Activated T-cell treated with anti-CD3 and anti-CD28 coated beads, Interleukin-2, amount 50 U/mL, for 24 hours (primary cell): ENCODE measurements at regions not wholly inside any gene's neighbourhood (a gene's known extent, or its start where the extent isn't known, plus 50 kb on each side); places are given as distances from the start of the nearest gene placed in this dataset.
"Not testable (repeated sequence)": the region's sequence is repeated elsewhere in the genome, so short reads cannot be mapped to it uniquely, and the experiment has no call there.

Experiments used
- DNase-seq: peaks from one replicate; pipeline ENCODE4 v3.0.0-alpha.2; 2020
- H3K27ac Mint-ChIP-seq: 2 replicates; pipeline ENCODE4 v1.8.0; 2020; ENCODE audit warnings: mild to moderate bottlenecking, mixed read lengths
- H3K27me3 Mint-ChIP-seq: 2 replicates; pipeline ENCODE4 v1.8.0; 2020; ENCODE audit warnings: mixed read lengths
- H3K36me3 Mint-ChIP-seq: 2 replicates; pipeline ENCODE4 v1.8.0; 2020; ENCODE audit warnings: low read depth, mixed read lengths
- H3K4me1 Mint-ChIP-seq: 2 replicates; pipeline ENCODE4 v1.8.0; 2020; ENCODE audit warnings: low read depth, mixed read lengths
- H3K4me3 Mint-ChIP-seq: 2 replicates; pipeline ENCODE4 v1.8.0; 2020; ENCODE audit warnings: mild to moderate bottlenecking, moderate library complexity, mixed read lengths
- H3K9me3 Mint-ChIP-seq: 2 replicates; pipeline ENCODE4 v1.8.0; 2020; ENCODE audit warnings: mixed read lengths

DNA sequence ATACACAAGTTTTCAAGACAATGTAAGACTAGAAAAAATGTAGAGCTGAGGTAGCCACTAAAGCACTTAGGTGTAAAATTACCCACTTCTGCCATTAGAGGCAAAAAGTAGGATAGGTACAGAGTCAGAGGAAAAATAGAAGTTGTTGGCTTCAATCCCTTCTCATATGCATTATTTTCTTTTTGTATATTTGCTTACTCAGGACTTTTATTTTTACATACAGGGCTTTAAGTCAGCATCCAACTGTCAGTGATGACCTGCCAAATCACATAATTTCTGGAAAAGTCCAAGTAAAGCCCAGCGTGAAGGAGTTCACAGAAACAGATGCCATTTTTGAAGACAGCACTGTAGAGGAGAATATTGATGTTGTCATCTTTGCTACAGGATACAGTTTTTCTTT, 211.0 kb upstream of the POGK start:
- Mint-ChIP-seq H3K4me3 (no peak overlapping the region), H3K36me3 (no peaks in the 10 kb centered on the region), H3K4me1 (no peaks in the 10 kb centered on the region), H3K27ac (no peak overlapping the region), H3K27me3 (peaks cover 4% of the 10 kb centered on the region), H3K9me3 (no peaks in the 10 kb centered on the region)
- no peak for DNase-seq

DNA sequence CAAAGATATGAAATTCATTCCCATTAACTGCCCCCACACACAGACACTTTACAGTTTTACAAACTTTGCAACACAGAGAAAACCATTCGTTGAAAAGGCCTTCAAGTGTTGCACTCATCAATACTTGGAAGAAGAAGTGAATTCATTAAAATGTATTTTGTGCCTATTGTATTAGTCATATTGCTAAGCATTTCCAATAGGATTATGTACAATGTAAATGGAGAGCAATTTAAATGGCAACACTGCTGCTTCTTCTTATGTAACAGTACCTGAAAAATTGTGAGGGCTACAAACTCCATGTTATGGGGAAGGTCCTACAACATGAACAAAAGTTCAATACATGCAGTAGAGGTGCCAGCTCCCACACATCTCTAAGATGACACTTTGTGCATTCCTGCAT, 209.3 kb upstream of the POGK start:
- H3K36me3 Mint-ChIP-seq, result no peaks in the 10 kb centered on the region
- H3K4me3 Mint-ChIP-seq, result no peak overlapping the region
- no peaks in the 10 kb centered on the region for H3K9me3 Mint-ChIP-seq
- DNase-seq, result no peak
- no peaks in the 10 kb centered on the region for H3K4me1 Mint-ChIP-seq
- no peak overlapping the region for H3K27ac Mint-ChIP-seq
- peaks cover 1% of the 10 kb centered on the region for H3K27me3 Mint-ChIP-seq

DNA sequence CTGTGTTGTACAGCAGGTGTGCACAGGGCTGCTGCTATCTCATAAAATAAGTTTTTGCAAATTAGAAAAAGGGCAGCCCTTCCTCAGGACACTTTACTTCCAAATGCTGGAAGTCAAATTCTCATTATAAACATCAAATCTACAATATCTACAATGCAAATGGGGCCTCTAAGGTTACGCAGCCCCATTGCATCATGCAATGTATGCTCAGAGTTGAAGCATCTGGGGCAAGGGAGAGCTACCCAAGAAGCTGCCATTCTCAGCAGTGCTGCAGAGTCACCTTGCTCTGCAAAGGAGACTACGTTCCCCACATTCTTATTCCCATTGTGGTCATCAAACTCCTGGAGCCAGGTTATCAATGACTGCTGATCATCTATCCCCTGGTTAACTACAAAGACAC, 208.9 kb upstream of the POGK start:
- Mint-ChIP-seq H3K27ac (no peak overlapping the region), H3K4me3 (no peak overlapping the region), H3K4me1 (no peaks in the 10 kb centered on the region), H3K27me3 (peaks cover 6% of the 10 kb centered on the region), H3K36me3 (no peaks in the 10 kb centered on the region), H3K9me3 (no peaks in the 10 kb centered on the region)
- no peak for DNase-seq

DNA sequence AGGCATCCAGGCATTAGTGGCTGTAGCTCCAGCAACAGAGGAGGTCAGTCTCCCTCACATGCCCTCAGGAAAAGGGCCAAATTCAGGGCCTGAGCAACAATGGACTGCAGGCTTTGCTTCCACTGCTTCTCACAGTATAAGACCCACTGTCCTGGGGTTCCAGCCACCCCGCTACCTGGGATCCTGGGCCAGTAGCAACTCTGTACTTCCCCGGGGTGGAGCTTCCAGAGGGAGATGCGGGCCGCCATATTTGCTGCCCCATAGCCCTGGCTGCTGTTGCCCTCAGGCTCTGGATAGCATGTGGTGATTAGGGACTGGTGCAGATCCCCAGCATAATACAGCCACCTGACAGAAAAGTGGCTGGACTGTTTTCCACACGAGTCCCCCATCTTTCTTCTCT, 201.1 kb upstream of the POGK start:
- Mint-ChIP-seq H3K4me3 (no peak overlapping the region), H3K27ac (no peak overlapping the region), H3K36me3 (no peaks in the 10 kb centered on the region), H3K9me3 (no peaks in the 10 kb centered on the region), H3K4me1 (no peaks in the 10 kb centered on the region), H3K27me3 (peaks cover 36% of the 10 kb centered on the region)
- no peak for DNase-seq

DNA sequence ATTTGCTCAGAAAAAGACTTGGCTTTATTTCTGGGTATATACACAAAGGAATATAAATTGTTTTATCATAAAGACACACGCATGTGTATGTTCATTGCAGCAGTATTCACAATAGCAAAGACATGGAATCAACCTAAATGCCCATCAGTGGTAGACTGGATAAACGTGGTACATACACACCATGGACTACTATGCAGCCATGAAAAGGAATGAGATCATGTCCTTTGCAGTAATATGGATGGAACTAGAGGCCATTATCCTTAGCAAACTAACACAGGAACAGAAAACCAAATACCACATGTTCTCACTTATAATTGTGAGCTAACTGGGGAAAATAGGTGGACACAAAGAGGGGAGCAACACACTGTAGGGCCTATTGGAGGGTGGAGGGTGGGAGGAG, 182.0 kb upstream of the POGK start:
- not testable (repeated sequence) for H3K36me3 Mint-ChIP-seq, H3K27ac Mint-ChIP-seq

DNA sequence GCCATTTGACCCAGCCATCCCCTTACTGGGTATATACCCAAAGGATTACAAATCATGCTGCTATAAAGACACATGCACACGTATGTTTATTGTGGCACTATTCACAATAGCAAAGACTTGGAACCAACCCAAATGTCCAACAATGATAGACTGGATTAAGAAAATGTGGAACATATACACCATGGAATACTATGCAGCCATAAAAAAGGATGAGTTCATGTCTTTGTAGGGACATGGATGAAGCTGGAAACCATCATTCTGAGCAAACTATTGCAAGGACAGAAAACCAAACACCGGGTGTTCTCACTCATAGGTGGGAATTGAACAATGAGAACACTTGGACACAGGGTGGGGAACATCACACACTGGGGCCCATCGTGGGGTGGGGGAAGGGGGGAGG, 172.5 kb upstream of the POGK start:
- H3K4me3 Mint-ChIP-seq, H3K36me3 Mint-ChIP-seq, H3K27ac Mint-ChIP-seq, DNase-seq, H3K9me3 Mint-ChIP-seq, H3K27me3 Mint-ChIP-seq, H3K4me1 Mint-ChIP-seq: not testable (repeated sequence)

More for the DNA sequence above, 182.0 kb upstream of the POGK start:
- not testable (repeated sequence) for H3K4me3 Mint-ChIP-seq, DNase-seq, H3K4me1 Mint-ChIP-seq, H3K9me3 Mint-ChIP-seq
- peaks cover 16% of the 10 kb centered on the region for H3K27me3 Mint-ChIP-seq

DNA sequence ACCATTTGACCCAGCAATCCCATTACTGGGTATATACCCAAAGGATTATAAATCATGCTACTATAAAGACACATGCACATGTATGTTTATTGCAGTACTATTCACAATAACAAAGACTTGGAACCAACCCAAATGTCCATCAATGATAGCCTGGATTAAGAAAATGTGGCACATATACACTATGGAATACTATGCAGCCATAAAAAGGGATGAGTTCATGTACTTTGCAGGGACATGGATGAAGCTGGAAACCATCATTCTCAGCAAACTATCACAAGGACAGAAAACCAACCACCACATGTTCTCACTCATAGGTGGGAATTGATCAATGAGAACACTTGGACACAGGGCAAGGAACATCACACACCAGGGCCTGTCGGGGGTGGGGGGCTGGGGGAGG, 171.7 kb upstream of the POGK start:
- not testable (repeated sequence) for H3K36me3 Mint-ChIP-seq, H3K27me3 Mint-ChIP-seq, H3K4me1 Mint-ChIP-seq, H3K9me3 Mint-ChIP-seq, H3K27ac Mint-ChIP-seq, DNase-seq, H3K4me3 Mint-ChIP-seq

DNA sequence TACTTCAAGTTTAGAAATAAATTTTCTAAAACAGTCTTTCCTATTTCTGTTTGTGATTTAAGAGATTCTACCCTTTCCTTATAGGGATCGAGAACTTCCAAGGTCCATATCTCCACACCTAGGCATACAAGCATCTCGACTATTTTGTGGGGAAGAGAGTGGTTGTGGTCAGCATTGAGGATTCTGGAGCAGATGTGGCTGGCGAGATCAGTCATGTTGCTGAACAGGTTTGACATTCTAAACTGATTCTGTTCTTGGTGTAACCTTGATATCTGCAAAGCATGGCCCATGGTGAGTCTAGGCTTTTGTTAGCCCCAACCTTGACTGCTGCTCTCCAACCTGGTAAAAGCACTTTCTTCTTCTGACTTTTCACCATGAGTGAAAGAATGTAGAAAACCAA, 167.6 kb upstream of the POGK start:
- Mint-ChIP-seq H3K4me1 (peaks cover 14% of the 10 kb centered on the region), H3K27ac (no peak overlapping the region), H3K9me3 (no peaks in the 10 kb centered on the region), H3K4me3 (no peak overlapping the region), H3K36me3 (no peaks in the 10 kb centered on the region), H3K27me3 (peaks cover 2% of the 10 kb centered on the region)
- no peak for DNase-seq

DNA sequence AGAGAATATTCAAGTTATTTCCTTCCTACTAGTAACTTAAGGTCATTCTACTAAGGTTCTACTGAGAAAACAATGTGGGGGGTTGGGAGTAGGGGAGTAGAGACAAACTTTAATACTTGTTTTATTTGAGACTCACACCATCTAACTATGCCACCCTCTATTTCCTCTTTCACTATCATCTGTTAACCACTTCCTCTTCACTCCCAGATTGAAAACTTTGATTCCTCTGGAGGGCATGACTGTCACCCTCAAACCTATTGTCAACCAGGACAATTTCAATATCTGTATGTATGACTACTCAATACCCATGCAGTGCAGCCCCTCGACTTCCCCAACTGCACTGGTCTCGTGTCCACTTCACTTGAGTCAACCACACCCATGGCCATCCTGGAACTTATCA, 165.6 kb upstream of the POGK start:
- DNase-seq, result no peak
- no peaks in the 10 kb centered on the region for H3K9me3 Mint-ChIP-seq
- no peak overlapping the region for H3K4me3 Mint-ChIP-seq
- H3K27ac Mint-ChIP-seq, result no peak overlapping the region
- peaks cover 2% of the 10 kb centered on the region for H3K27me3 Mint-ChIP-seq
- no peaks in the 10 kb centered on the region for H3K36me3 Mint-ChIP-seq
- H3K4me1 Mint-ChIP-seq, result peaks cover 14% of the 10 kb centered on the region

DNA sequence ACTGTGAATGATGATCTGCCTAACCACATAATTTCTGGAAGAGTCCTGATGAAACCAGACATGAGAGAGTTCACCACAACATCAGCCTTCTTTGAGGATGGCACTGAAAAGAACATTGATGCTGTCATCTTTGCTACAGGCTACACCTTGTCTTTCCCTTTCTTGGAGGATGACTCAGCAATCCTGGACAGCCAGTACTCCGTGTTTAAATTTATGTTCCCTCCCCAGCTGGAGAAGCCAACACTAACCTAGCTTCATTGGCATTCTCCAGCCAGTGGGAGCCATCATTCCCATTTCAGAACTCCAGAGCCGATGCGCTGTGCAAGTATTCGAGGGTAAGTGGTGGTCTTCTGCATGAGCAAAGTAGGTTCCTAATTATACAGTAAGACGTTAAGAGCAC, 164.1 kb upstream of the POGK start:
- DNase-seq, result no peak
- Mint-ChIP-seq H3K4me1 (peaks cover 14% of the 10 kb centered on the region), H3K9me3 (no peaks in the 10 kb centered on the region), H3K27ac (no peak overlapping the region), H3K27me3 (no peaks in the 10 kb centered on the region), H3K4me3 (no peak overlapping the region), H3K36me3 (no peaks in the 10 kb centered on the region)

DNA sequence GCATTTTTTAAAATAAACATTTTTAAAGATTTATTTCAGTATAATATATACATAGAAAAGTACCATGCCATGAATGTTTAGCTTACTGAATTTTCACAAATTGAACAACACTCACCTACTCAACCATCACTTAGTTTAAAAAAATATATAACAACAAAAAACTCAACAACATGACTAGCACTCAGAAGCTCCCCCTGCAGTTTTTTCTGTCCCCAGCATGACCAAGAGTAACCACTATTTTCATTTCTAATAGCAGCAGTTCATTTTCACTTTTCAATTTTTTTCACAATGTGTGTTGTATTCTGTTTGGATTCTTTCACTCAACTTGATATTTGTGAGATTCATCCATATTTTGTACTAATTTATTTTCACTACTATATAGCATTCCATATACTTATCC, 162.3 kb upstream of the POGK start:
- Mint-ChIP-seq H3K27me3 (peaks cover 6% of the 10 kb centered on the region), H3K36me3 (no peaks in the 10 kb centered on the region), H3K4me1 (peaks cover 14% of the 10 kb centered on the region), H3K9me3 (no peaks in the 10 kb centered on the region), H3K4me3 (no peak overlapping the region), H3K27ac (no peak overlapping the region)
- no peak for DNase-seq

DNA sequence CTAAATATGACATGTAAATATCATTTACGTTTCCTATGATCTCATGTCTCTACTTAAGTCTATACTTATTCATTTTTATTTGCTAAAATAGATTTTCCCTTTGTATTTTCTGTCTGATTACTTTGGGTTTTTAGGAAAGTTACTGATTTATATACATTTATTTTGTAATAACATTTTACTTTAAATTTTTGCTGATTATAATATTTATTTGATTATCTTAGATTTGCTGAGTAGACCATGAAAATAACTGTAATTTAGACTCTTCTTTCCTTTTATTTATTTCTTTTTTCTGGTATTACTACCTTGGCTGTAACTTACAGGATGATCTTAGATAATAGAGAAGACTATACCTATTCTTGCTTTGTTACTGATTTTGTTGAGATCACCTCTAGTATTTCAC, 159.9 kb upstream of the POGK start:
- H3K27ac Mint-ChIP-seq, result no peak overlapping the region
- H3K9me3 Mint-ChIP-seq, result no peaks in the 10 kb centered on the region
- DNase-seq, result no peak
- H3K4me3 Mint-ChIP-seq, result no peak overlapping the region
- H3K36me3 Mint-ChIP-seq, result no peaks in the 10 kb centered on the region
- no peaks in the 10 kb centered on the region for H3K4me1 Mint-ChIP-seq
- H3K27me3 Mint-ChIP-seq, result peaks cover 6% of the 10 kb centered on the region

DNA sequence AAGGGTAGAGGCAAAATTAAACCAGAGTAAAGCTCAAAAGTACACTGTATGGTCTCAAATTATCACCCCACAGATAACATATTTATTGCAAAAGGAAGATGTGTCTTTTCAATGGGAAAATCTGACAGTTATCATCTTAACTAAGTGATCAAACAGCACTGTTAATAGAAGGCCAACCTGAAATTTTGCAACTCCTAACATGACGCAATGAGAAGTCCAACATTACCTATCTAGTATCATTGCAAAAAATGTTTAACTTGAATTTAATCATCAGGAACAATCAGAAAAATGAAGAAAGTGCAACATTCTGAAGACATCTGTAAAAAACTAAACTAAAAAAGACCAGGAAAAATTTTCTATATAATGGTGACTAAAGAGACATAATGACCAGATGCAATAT, 156.7 kb upstream of the POGK start:
- H3K4me1 Mint-ChIP-seq, result no peaks in the 10 kb centered on the region
- peaks cover 13% of the 10 kb centered on the region for H3K9me3 Mint-ChIP-seq
- no peak for DNase-seq
- H3K27ac Mint-ChIP-seq, result no peak overlapping the region
- H3K27me3 Mint-ChIP-seq, result peaks cover 27% of the 10 kb centered on the region
- H3K36me3 Mint-ChIP-seq, result no peaks in the 10 kb centered on the region
- H3K4me3 Mint-ChIP-seq, result no peak overlapping the region

DNA sequence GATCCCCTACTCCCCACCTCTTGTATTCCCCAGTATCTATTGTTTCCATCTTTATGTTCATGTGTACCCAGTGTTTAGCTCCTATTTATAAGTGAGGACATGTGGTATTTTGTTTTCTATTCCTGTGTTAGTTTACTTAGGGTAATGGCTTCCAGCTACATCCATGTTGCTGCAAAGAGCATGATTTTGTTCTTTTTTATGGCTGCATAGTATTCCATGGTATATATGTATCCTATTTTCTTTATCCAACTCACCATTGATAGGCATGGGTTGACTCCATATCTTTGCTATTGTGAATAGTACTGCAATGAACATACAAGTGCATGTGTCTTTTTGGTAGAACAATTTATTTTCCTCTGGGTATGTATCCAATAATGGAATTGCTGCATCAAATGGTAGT, 154.6 kb upstream of the POGK start:
- not testable (repeated sequence) for H3K4me1 Mint-ChIP-seq, H3K27ac Mint-ChIP-seq, H3K4me3 Mint-ChIP-seq, DNase-seq, H3K36me3 Mint-ChIP-seq
- H3K27me3 Mint-ChIP-seq, result peaks cover 30% of the 10 kb centered on the region
- peaks cover 13% of the 10 kb centered on the region for H3K9me3 Mint-ChIP-seq

DNA sequence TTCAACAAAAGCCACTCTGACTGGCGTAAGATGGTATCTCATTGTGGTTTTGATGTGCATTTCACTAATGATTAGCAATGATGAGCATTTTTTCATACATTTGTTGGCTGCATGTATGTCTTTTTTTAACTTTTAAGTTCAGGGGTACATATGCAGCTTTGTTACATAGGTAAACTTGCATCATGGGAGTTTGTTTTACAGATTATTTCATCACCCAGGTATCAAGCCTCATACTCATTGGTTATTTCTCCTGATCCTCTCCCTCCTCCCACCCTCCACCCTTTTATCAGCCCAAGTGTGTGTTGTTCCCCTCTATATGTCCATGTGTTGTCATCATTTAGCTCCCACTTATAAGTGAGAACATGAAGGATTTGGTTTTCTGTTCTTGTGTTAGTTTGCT, 154.1 kb upstream of the POGK start:
- Mint-ChIP-seq H3K27me3 (peaks cover 32% of the 10 kb centered on the region), H3K4me1 (no peaks in the 10 kb centered on the region), H3K4me3 (no peak overlapping the region), H3K36me3 (no peaks in the 10 kb centered on the region), H3K27ac (no peak overlapping the region), H3K9me3 (peaks cover 13% of the 10 kb centered on the region)
- no peak for DNase-seq

DNA sequence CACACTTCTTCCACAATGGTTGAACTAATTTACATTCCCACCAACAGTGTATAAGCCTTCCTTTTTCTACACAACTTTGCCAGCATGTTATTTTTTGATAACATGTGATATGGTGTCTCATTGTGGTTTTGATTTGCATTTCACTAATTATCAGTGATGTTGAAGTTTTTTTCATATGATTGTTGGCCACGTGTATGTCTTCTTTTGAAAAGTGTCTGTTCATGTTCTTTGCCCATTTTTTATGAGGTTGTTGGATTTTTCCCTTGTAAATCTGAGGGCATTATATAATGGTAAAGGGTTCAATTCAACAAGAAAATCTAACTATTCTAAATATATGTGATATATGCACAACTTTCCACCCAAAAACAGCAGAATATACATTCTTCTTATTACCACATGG, 153.4 kb upstream of the POGK start:
- DNase-seq, H3K36me3 Mint-ChIP-seq, H3K27ac Mint-ChIP-seq, H3K4me3 Mint-ChIP-seq, H3K4me1 Mint-ChIP-seq: not testable (repeated sequence)
- H3K9me3 Mint-ChIP-seq, result peaks cover 13% of the 10 kb centered on the region
- H3K27me3 Mint-ChIP-seq, result peaks cover 34% of the 10 kb centered on the region
